ENCODE measurements at regions not wholly inside any gene's neighbourhood (a gene's known extent, or its start where the extent isn't known, plus 50 kb on each side); places are given as distances from the start of the nearest gene placed in this dataset.
A peak's percentile ranks its signal among the peaks of the same experiment; 100 is the strongest.
"Not testable (repeated sequence)": the region's sequence is repeated elsewhere in the genome, so short reads cannot be mapped to it uniquely, and the experiment has no call there.

- no peak overlapping the region for H3K27ac Mint-ChIP-seq (ENCODE audit: low read depth, unreplicated experiment)
- BruUV-seq (replicated peaks) = no TSS peak
- no peak overlapping the region for H3K4me3 Mint-ChIP-seq (ENCODE audit: unreplicated experiment)
- no peaks in the 10 kb centered on the region for H3K4me1 Mint-ChIP-seq (ENCODE audit: insufficient read depth, unreplicated experiment)
- H3K27me3 Mint-ChIP-seq (ENCODE audit: insufficient read depth, unreplicated experiment) = no peaks in the 10 kb centered on the region
- DNase-seq (ENCODE audit: unreplicated experiment) = no peak
- CTCF ChIA-PET = no interaction called here
- POLR2A ChIA-PET = no interaction called here
- no peak for TF ChIP-seq CTCF (IDR thresholded peaks at IDR 0.05; ENCODE audit: unreplicated experiment)
- intact Hi-C loops (cut with micrococcal nuclease) = no loop called here
- H3K9me3 Mint-ChIP-seq (ENCODE audit: unreplicated experiment) = no peaks in the 10 kb centered on the region
- H3K36me3 Mint-ChIP-seq (ENCODE audit: insufficient read depth, unreplicated experiment) = no peaks in the 10 kb centered on the region
Observed at GRCh38 chr6:141829566-141830360, 303.0 kb upstream of the GJE1 start.

- DNase-seq (ENCODE audit: unreplicated experiment) = no peak
- Mint-ChIP-seq H3K27me3 (ENCODE audit: insufficient read depth, unreplicated experiment) (no peaks in the 10 kb centered on the region), H3K4me1 (ENCODE audit: insufficient read depth, unreplicated experiment) (no peaks in the 10 kb centered on the region), H3K36me3 (ENCODE audit: insufficient read depth, unreplicated experiment) (no peaks in the 10 kb centered on the region), H3K9me3 (ENCODE audit: unreplicated experiment) (no peaks in the 10 kb centered on the region), H3K27ac (ENCODE audit: low read depth, unreplicated experiment) (no peak overlapping the region), H3K4me3 (ENCODE audit: unreplicated experiment) (no peak overlapping the region)
- CTCF ChIA-PET = no interaction called here
- intact Hi-C loops (cut with micrococcal nuclease) = no loop called here
- BruUV-seq (replicated peaks) = no TSS peak
- no peak for TF ChIP-seq CTCF (IDR thresholded peaks at IDR 0.05; ENCODE audit: unreplicated experiment)
- POLR2A ChIA-PET = no interaction called here
Observed at GRCh38 chr6:141824350-141824749, 308.4 kb upstream of the GJE1 start.

- H3K9me3 Mint-ChIP-seq (ENCODE audit: unreplicated experiment); POLR2A ChIA-PET; H3K27ac Mint-ChIP-seq (ENCODE audit: low read depth, unreplicated experiment); H3K4me3 Mint-ChIP-seq (ENCODE audit: unreplicated experiment); DNase-seq (ENCODE audit: unreplicated experiment); H3K4me1 Mint-ChIP-seq (ENCODE audit: insufficient read depth, unreplicated experiment); H3K36me3 Mint-ChIP-seq (ENCODE audit: insufficient read depth, unreplicated experiment); CTCF ChIA-PET; intact Hi-C loops (cut with micrococcal nuclease); BruUV-seq (replicated peaks): not testable (repeated sequence)
- H3K27me3 Mint-ChIP-seq (ENCODE audit: insufficient read depth, unreplicated experiment) = peaks cover 14% of the 10 kb centered on the region
Observed at GRCh38 chr6:141815039-141815438, 317.7 kb upstream of the GJE1 start.

GRCh38 chr6:141809901-141810300 lies 322.8 kb upstream of the GJE1 start:
- no peak overlapping the region for H3K4me3 Mint-ChIP-seq (ENCODE audit: unreplicated experiment)
- no peak overlapping the region for H3K27ac Mint-ChIP-seq (ENCODE audit: low read depth, unreplicated experiment)
- H3K9me3 Mint-ChIP-seq (ENCODE audit: unreplicated experiment) = no peaks in the 10 kb centered on the region
- BruUV-seq (replicated peaks) = no TSS peak
- H3K4me1 Mint-ChIP-seq (ENCODE audit: insufficient read depth, unreplicated experiment) = no peaks in the 10 kb centered on the region
- CTCF ChIA-PET = no interaction called here
- POLR2A ChIA-PET = no interaction called here
- no peak for TF ChIP-seq CTCF (IDR thresholded peaks at IDR 0.05; ENCODE audit: unreplicated experiment)
- intact Hi-C loops (cut with micrococcal nuclease) = no loop called here
- H3K36me3 Mint-ChIP-seq (ENCODE audit: insufficient read depth, unreplicated experiment) = no peaks in the 10 kb centered on the region
- H3K27me3 Mint-ChIP-seq (ENCODE audit: insufficient read depth, unreplicated experiment) = peaks cover 52% of the 10 kb centered on the region
- DNase-seq (ENCODE audit: unreplicated experiment) = peak; percentile 30

- Mint-ChIP-seq H3K4me3 (ENCODE audit: unreplicated experiment) (no peak overlapping the region), H3K27ac (ENCODE audit: low read depth, unreplicated experiment) (no peak overlapping the region), H3K4me1 (ENCODE audit: insufficient read depth, unreplicated experiment) (no peaks in the 10 kb centered on the region), H3K27me3 (ENCODE audit: insufficient read depth, unreplicated experiment) (peaks cover 54% of the 10 kb centered on the region), H3K9me3 (ENCODE audit: unreplicated experiment) (no peaks in the 10 kb centered on the region), H3K36me3 (ENCODE audit: insufficient read depth, unreplicated experiment) (no peaks in the 10 kb centered on the region)
- ChIA-PET POLR2A (no interaction called here), CTCF (interaction anchor here (0.6 kb wide), 1 partner anchor 106 kb away, joined by 3 read pairs; no protein-coding TSS in a partner anchor)
- DNase-seq (ENCODE audit: unreplicated experiment) = no peak
- no TSS peak for BruUV-seq (replicated peaks)
- intact Hi-C loops (cut with micrococcal nuclease) = no loop called here
- no peak for TF ChIP-seq CTCF (IDR thresholded peaks at IDR 0.05; ENCODE audit: unreplicated experiment)
Observed at GRCh38 chr6:141808662-141809061, 324.1 kb upstream of the GJE1 start.

- peaks cover 45% of the 10 kb centered on the region for H3K27me3 Mint-ChIP-seq (ENCODE audit: insufficient read depth, unreplicated experiment)
- intact Hi-C loops (cut with micrococcal nuclease); H3K36me3 Mint-ChIP-seq (ENCODE audit: insufficient read depth, unreplicated experiment); H3K4me3 Mint-ChIP-seq (ENCODE audit: unreplicated experiment); H3K27ac Mint-ChIP-seq (ENCODE audit: low read depth, unreplicated experiment); POLR2A ChIA-PET; DNase-seq (ENCODE audit: unreplicated experiment); H3K4me1 Mint-ChIP-seq (ENCODE audit: insufficient read depth, unreplicated experiment); BruUV-seq (replicated peaks); CTCF ChIA-PET: not testable (repeated sequence)
- H3K9me3 Mint-ChIP-seq (ENCODE audit: unreplicated experiment) = peaks cover 15% of the 10 kb centered on the region
Observed at GRCh38 chr6:141800973-141801372, 331.8 kb upstream of the GJE1 start.

Data from MCF 10A (cell line).